OCI-LY7 (cell line): ENCODE measurements at regions not wholly inside any gene's neighbourhood (a gene's known extent, or its start where the extent isn't known, plus 50 kb on each side); places are given as distances from the start of the nearest gene placed in this dataset.

Experiments used
- CTCF ChIP-seq: fragments of 200-600 bp; sonication (generic); conservative IDR thresholded peaks from 2 replicates; pipeline ENCODE4 v1.5.1; 2014; ENCODE audit warnings: mild to moderate bottlenecking, antibody characterized with exemption, low read length, moderate library complexity, mixed read lengths
- EZH2phosphoT487 ChIP-seq: fragments of 200-600 bp; sonication (generic); IDR thresholded peaks from 2 replicates; pipeline ENCODE4 v1.6.1; 2018; ENCODE audit warnings: low read depth, borderline replicate concordance, mild to moderate bottlenecking, mixed run types, antibody characterized with exemption, low read length, moderate library complexity, mixed read lengths

GRCh38 chr10:45152726-45153125 lies 152.0 kb downstream of the ZNF22 start:
- TF ChIP-seq CTCF: no peak
- no peak for TF ChIP-seq EZH2phosphoT487
